HG03575 (cell line): ENCODE measurements at regions not wholly inside any gene's neighbourhood (a gene's known extent, or its start where the extent isn't known, plus 50 kb on each side); places are given as distances from the start of the nearest gene placed in this dataset.

ENCODE experiments used
- ATAC-seq: cut with Tn5 transposase; IDR thresholded peaks from one replicate; pipeline ENCODE4 v1.9.1; 2021; ENCODE audit not compliant: unreplicated experiment, insufficient number of reproducible peaks, low FRiP score; ENCODE audit errors: extremely low read depth

GRCh38 chr7:50184271-50184990 lies 91.4 kb upstream of the ZPBP start:
- no peak for ATAC-seq

GRCh38 chr7:50182759-50183158 lies 89.7 kb upstream of the ZPBP start:
- ATAC-seq = no peak

- ATAC-seq = no peak
Observed at GRCh38 chr7:50181081-50181480, 88.0 kb upstream of the ZPBP start.

GRCh38 chr7:50178166-50178565 lies 85.1 kb upstream of the ZPBP start:
- ATAC-seq = no peak

DNA sequence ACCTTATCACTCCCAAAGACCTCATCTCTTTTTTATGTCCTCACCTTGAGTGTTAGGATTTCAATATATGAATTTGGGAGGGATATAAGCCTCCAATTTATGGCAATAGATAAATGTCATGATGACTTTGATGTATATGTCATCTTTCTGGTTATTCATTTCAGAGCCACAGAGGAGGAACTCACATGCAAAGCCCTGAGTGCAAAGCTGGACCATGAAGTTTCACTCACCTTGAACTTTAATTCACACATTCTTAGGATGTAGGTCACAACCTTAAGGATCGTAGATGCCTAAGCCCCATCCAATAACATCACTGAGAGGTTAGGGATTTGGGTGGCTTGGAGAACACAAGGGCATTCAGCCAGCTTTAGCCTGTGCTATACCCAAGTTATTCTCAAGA lies 81.9 kb upstream of the ZPBP start:
- ATAC-seq = no peak

- no peak for ATAC-seq
Observed at GRCh38 chr7:50166997-50167965, 74.2 kb upstream of the ZPBP start.

DNA sequence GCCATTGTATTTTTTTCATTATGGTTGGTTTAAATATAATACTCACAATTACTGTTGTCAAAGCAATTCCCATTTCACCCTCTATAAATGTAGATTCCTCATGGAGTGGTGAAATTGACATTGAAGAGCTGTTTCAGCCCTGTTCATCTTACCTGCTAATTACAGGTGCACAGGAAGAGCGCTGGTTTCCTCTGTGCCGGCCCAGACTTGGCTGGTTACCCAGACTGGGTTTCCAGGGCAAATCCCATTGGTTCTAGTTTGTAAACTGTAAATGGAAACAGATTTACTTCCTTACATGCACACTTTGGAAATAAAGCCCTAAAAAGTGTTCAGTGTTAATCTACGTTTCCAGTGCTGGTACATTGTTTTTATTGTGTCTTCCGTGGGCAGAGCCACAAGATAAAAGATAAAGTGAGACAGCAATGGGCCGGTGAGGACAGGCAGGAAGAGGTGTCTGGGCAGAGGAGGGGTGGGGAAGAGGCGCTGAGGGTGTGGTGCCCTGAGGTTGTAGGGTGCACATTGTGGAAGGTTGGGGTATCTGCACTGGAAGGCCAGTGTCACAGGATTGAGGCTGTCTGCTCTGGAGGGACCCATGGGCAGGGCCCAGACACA lies 71.6 kb upstream of the ZPBP start:
- no peak for ATAC-seq

GRCh38 chr7:50160206-50160605 lies 67.2 kb upstream of the ZPBP start:
- ATAC-seq = no peak

- no peak for ATAC-seq
Observed at GRCh38 chr7:50159154-50159553, 66.1 kb upstream of the ZPBP start.

GRCh38 chr7:50156706-50157105 lies 63.7 kb upstream of the ZPBP start:
- no peak for ATAC-seq

DNA sequence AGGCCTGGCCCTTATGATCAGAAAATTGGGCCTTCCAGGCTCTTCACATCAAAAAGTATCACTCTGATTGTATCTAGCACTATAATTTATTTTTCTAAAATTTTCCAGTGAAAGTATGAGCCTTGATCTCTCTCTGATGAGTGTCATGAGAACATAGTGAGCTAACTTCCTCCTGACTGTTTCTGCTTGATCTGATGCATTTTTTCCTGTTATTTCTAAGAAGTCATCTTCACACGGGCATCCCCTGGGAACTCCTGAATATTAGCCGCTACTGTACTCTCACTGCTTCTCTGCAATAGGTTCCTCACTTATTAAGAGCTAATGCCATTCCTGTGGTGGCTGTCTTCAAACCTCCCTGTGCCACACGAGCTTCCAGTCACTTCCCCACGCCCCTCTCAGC lies 63.1 kb upstream of the ZPBP start:
- no peak for ATAC-seq

- no peak for ATAC-seq
Observed at GRCh38 chr7:50155755-50156154, 62.7 kb upstream of the ZPBP start.

DNA sequence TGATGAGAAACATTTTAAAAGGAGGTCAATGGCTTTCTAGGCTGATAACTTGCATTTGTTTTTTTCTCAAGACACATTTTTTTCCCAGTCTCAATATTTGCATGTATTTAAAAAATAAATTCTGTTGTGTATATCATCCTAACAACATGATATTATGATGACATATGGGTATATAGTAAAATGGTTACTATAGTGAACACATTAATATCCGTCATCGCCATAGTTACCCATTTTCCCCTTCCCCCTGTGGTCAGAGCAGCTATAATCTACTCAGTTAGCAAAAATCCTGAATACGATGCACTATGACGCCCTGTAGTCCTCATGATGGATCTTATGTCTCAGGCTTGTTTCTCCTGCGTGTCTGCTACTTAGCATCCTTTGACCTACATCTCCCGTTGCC lies 60.9 kb upstream of the ZPBP start:
- ATAC-seq = no peak

GRCh38 chr7:50153148-50153547 lies 60.1 kb upstream of the ZPBP start:
- ATAC-seq = no peak

- ATAC-seq = no peak
Observed at GRCh38 chr7:50152486-50152885, 59.4 kb upstream of the ZPBP start.

DNA sequence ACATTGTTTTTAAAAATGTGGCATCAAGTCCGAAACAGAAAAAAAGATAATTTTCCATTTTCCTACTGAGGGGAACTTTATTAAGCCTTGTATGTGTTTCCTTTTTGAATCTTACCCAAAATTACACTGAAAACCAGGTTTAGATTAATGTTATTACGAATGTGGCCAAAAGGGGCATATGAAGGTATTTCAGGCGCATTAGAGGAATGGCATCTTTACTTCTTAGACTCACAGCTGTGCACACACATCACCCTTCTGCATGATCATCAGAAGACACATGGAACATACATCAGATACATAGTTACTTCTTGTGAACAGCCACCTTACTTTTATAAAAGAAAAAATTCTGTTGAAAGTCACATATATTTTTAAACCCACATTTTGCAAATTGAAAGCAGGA lies 58.6 kb upstream of the ZPBP start:
- no peak for ATAC-seq

GRCh38 chr7:50151001-50151400 lies 58.0 kb upstream of the ZPBP start:
- ATAC-seq = no peak

- no peak for ATAC-seq
Observed at GRCh38 chr7:50149369-50149768, 56.3 kb upstream of the ZPBP start.

DNA sequence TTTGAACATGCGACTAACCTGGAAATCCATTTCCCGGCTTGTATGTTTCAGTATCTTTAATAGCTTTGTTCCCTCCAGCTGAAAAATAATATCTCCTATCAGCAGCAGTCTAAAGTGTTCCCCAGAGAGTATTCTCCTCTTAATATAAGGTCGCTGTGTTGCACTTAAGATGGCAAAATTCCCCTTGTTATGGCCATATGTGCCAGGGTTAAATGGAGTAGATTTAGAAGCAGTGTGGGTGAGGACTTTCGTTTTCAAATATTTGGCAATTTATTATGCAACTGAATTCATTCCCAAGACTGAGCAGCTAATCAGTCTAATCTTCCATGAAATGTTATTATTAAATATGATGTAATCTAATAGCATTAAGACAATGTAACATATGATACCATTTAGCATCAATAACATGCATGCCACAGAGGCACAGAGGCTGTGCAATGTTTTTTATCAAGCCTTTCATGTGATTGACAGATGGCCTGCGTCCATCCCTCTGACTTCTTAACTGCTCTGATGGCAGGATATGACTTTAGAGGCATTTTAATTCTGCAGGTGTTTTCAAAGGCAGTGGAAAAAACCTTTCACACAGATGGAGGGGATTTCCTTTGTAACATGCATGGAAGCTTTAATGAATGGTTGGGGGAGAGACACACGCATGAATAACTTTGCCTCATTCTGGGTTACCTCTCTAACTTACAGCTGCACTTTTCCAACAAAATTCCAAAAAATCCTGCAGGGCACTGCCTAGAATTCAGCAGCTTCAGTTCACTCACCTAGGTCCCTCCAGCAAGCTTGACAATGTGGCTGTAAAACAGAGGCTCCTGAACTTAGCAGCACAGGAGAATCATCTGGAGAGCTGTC lies 55.1 kb upstream of the ZPBP start:
- ATAC-seq = peak; percentile 37
